ENCODE measurements at regions not wholly inside any gene's neighbourhood (a gene's known extent, or its start where the extent isn't known, plus 50 kb on each side); places are given as distances from the start of the nearest gene placed in this dataset.

- TF ChIP-seq POLR2AphosphoS5 (IDR thresholded peaks at IDR 0.05) = no peak
- no peak for TF ChIP-seq CTCF (IDR thresholded peaks at IDR 0.05)
Observed at GRCh38 chr11:109862835-109863234, 230.4 kb upstream of the ZC3H12C start.

All from prostate gland (tissue), 2 donors.